ENCODE measurements at regions not wholly inside any gene's neighbourhood (a gene's known extent, or its start where the extent isn't known, plus 50 kb on each side); places are given as distances from the start of the nearest gene placed in this dataset.
"Not testable (repeated sequence)": the region's sequence is repeated elsewhere in the genome, so short reads cannot be mapped to it uniquely, and the experiment has no call there.

DNA sequence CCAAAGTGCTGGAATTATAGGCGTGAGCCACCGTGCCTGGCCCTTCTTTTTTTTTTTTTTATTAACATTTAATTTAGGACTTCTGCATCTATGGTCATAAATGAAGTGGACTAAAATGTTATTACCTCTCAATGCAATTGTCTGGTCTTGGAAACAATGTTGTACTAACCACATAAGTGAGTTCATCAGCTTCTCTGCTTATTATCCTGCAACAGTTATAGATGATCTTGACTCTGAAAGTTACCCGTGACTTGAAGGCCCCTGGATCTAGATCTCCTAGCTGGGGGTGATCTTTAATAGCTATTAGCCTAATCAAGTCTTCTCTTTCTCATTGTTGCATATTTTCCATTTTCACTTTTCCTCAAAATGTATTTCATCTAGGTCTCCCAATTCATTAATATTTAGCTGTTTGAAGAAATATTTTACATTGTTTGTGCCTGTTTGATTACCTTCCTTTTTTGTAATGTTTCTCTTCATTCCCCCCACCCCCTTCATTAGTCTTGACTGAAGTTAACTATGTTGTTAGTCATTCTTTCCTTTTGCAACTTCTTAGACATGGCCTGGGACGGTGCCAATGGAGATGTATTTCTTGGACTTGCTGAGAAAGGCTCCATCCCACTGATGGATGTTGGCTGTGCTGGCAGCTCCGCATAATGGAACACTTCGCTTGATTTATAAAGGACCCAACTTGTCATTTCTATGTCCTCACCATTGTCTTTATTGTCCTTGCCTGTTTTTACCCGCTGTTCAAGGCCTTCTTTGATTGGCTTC is 141.6 kb upstream of the RIOK3 start:
- DNase-seq (ENCODE audit: low read depth, low spot score) = no peak
- H3K4me3 ChIP-seq (ENCODE audit: low read length) = no peak overlapping the region

DNA sequence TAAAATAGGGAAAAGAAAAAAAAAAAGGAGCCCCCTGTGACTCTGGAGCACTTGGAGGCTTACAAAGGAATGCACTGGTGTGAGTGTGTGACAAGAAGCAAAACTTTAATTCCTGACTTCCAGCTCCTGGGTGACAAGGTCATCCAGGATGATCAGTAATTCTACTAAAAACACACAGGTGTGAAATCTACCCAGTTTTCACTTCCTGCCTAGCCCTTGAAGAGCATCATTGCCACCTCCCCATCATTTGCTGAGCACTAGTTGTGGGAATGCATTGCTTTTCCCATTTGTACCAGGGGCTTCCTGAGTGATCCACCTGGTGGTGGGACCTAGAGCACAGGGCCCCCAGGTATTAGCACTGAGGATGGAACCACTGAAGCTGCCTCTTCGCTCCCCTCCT is 139.7 kb upstream of the RIOK3 start:
- H3K4me3 ChIP-seq (ENCODE audit: low read length) = no peak overlapping the region
- no peak for DNase-seq (ENCODE audit: low read depth, low spot score)

DNA sequence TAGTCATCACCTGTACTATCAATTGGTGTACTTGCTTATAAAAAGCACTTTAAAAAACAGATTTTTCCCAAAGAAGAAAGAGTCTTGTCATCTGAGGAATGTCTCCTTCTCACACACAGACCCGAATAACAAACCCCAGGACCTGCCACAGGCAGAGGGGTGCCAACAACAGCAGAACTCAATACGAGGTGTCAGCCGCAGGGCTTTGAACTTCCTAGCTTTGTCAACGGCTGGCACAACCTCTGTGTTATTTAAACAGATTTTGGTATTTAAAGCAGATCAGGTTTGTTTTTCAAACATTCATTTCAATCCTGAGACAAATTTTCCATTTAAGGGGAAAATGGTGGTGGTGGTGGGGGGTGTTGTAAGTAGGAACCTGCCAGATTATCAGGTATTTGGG is 138.4 kb upstream of the RIOK3 start:
- H3K4me3 ChIP-seq (ENCODE audit: low read length) = no peak overlapping the region
- DNase-seq (ENCODE audit: low read depth, low spot score) = no peak

DNA sequence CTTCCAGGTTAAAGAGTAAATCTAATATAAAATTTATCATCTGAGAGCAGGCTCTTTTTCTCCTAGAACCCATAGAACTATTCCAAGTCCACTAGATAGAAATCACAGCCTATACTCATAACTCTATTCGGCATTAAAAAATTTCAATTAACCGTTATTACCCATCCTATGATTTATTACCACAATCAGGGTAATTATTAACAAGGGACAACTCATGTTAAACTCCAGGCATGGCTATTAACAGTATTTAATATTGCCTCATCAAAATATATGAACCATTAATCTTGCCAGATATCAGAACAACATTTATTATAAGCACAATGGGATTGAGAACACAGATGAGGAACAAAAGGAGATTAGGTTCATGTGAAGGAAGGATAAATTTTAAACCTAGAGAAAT is 136.8 kb upstream of the RIOK3 start:
- no peak overlapping the region for H3K4me3 ChIP-seq (ENCODE audit: low read length)
- no peak for DNase-seq (ENCODE audit: low read depth, low spot score)

DNA sequence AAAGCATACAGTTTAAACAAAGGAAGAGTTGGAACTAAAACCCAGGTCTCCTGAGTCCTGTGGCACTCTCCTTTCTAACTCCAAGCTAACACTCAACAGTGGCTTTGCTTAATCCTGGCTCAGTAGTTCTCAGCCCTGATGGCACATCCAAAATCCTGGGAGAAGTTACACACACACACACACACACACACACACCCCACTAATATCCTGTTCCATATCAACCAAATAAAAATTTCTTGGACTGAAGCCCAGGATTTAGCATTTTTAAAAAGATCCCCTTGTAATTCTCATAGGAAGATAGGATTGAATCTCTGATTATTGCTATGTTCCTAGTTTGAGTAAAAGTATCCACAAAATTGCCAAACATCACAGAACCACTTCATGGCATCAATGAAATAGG is 136.1 kb upstream of the RIOK3 start:
- H3K4me3 ChIP-seq (ENCODE audit: low read length) = no peak overlapping the region
- no peak for DNase-seq (ENCODE audit: low read depth, low spot score)

DNA sequence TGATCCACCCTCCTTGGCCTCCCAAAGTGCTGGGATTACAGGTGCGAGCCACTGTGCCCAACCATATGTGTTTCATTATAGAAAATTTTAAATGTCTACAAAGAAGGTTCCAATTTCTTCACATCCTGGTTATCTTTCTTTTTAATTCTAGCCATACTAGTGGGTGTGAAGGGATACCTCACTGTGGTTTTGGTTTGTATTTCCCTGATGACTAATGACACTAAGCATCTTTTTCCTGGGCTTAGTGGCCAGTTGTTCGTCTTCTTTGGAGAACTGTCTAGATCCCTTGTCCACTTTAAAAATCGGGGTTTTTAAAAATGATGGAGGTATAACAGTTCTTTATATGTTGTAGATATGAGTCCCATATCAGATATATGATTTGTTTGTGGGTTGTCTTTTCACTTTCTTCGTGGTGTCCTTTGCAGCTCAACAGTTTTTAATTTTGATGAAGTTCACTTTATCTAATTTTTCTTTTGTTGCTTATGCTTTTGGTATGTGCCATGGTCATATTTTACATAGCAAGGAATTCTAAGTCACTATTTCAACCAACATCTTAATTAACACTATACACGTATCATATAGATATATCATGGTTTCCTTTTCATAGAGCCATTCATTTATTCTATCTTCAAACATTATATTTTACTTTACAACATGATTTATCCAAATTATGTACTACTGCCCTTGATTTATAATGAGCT is 135.0 kb upstream of the RIOK3 start:
- H3K4me3 ChIP-seq (ENCODE audit: low read length) = no peak overlapping the region
- DNase-seq (ENCODE audit: low read depth, low spot score) = no peak

DNA sequence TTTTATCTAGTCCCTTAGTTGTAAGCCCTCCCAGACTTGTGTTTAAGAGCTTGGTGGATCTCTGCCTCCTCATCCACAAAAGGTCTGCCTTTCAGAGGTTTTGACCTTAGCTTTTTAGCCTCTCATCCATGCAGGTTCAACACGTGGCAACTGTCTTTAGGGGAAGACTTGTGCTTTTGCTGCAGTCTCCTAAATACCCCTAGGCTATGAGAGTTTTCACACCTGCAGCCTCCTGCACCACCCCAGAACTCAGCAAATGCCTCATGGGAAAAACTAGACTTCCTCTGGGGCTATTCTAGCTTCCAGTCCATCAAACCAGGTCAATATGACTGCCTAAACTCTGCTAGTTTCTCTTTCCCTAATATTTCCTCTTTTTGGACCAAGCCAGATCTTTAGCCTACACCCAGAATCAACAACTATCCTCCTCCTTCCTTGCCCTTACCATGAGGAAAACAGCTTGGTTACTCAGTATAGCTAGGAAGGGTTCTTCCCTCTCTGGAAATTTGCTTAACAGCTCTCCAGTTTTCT is 132.3 kb upstream of the RIOK3 start:
- no peak overlapping the region for H3K4me3 ChIP-seq (ENCODE audit: low read length)
- no peak for DNase-seq (ENCODE audit: low read depth, low spot score)

DNA sequence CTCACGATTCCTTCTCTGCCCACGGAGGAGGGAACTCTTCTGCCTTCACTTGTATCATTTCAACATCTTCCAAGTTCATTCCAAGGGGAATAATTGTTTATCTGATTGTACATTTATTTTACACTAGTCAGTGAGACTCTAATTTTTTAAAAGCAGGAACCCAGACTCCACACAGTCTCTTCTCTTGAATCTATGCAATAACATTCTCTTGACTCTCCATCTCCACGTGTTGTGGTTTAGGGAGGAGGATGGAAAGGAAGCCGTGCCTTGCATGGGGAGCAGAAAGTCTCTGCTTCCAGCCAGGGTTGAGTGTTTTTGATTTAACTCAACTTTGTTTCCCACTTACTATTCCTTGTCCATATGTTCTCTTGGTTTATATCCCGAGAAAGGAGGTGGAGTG is 131.1 kb upstream of the RIOK3 start:
- no peak overlapping the region for H3K4me3 ChIP-seq (ENCODE audit: low read length)
- DNase-seq (ENCODE audit: low read depth, low spot score) = no peak

DNA sequence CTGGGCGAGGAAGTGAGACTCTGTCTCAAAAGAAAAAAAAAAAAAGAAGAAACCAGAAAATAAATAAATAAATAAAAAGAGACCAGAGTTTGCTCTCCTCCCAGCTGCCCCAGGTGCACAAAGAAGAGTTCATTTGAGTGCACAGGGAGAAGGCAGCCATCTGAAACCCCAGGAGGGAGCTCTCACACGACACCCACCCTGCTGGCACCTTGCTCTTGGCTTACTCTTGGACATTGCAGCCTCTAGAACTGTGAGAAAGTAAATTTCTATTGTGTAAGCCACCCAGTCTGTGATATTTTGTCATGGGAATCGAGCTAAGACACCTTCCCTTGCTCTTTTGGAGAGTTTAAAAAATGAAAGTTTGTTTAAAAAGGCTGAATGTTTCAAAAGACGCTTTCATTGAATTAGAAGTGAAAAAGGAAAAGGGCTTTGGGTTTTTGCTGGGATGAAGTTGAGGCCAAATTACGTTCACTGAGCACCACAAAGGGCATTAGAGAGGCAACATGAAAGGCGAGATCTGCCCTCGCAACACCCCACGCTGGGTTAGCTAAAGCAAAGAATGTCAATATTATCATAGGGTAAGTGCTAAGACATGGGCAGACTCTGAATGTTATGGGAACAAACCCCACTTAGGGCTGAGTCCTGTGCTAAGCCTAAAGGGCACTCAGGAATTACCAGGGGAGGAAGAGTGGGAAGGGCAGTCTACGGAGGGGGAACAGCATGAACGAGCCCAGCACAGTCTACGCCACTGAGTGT is 128.9 kb upstream of the RIOK3 start:
- no peak overlapping the region for H3K4me3 ChIP-seq (ENCODE audit: low read length)
- DNase-seq (ENCODE audit: low read depth, low spot score) = no peak

DNA sequence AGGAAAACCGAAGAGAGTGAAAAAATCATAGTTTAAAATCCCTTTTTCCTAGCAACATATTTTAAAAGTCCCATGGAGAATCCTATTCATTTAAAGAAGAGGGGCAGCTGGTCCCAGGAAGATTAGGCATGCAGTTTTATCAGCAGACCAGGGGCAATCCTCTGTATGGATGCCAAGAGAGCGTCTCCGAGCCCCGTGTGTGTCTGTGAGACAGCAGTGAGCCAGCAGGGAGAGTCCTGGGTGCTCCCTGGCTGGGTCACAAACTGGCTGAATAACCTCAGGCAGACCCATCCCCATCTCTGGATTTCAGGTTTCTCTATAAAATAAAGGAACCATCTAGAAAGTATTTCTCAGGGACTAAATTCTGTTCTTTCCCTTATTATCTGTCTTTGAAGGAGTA is 128.2 kb upstream of the RIOK3 start:
- H3K4me3 ChIP-seq (ENCODE audit: low read length) = no peak overlapping the region
- DNase-seq (ENCODE audit: low read depth, low spot score) = no peak

DNA sequence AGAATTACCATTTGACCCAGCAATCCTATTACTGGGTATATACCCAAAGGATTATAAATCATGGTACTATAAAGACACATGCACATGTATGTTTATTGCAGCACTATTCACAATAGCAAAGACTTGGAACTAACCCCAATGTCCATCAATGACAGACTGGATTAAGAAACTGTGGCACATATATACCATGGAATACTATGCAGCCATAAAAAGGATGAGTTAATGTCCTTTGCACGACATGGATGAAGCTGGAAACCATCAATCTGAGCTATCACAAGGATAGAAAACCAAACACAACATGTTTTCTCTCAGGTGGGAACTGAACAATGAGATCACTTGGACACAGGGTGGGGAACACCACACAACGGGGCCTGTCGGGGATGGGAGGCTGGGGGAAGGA is 123.4 kb upstream of the RIOK3 start:
- DNase-seq (ENCODE audit: low read depth, low spot score); H3K4me3 ChIP-seq (ENCODE audit: low read length): not testable (repeated sequence)

DNA sequence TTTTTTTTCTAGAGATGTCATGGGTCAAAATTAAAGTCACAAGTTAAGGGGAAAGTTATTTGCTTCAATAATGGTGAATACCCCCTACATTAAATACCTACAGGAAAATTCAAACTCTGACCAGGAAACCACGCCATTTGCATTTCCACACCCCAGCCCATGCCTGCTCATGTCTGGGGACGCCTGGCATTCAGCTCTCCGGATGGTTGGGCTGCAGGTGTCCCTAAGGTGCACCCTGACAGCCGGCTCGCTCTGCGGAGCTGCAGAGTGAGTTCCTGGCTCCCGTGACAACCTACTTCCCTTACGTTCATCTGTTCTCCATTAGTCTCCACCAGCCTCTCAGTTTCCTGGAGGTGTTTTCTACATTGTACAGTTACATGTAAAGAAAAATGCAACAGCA is 122.7 kb upstream of the RIOK3 start:
- no peak for DNase-seq (ENCODE audit: low read depth, low spot score)
- no peak overlapping the region for H3K4me3 ChIP-seq (ENCODE audit: low read length)

DNA sequence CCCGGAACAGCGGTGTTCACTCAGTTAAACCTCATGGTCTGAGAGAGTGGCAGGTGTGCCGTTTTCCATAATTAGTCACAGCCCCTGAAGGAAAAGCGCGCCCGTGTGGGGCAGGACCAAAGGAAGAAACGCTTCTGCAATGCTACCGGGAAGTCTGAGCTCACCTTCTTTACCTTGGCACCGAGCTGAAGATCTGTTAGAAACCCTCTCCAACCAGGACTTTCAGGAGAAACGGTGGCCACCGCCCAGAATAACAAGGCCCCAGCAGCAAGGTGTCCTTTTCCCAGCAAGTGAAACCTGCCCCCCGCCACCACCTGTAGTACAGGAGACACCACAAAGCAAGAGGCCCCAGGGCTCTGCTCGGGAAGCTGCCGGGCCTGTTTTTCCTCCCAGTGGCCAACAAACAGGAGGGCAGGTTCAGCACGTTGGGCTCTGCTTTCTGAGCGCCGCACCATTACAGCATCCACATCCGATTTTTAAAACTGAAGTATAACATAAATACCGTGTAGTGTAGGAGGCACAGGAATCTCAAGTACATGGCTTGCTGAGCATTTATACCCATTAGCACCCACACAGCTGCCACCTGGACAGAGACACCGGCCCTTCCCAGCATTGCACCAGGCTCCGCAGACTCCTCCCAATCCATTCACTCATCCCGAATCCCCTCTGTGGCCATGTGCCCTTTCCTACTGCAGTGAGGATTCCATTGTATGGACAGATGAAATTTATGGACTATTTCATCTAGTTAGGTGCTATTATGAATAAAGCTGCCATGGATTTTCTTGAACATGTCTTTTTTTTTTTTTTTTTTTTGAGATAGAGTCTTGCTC is 121.8 kb upstream of the RIOK3 start:
- H3K4me3 ChIP-seq (ENCODE audit: low read length) = no peak overlapping the region
- no peak for DNase-seq (ENCODE audit: low read depth, low spot score)

DNA sequence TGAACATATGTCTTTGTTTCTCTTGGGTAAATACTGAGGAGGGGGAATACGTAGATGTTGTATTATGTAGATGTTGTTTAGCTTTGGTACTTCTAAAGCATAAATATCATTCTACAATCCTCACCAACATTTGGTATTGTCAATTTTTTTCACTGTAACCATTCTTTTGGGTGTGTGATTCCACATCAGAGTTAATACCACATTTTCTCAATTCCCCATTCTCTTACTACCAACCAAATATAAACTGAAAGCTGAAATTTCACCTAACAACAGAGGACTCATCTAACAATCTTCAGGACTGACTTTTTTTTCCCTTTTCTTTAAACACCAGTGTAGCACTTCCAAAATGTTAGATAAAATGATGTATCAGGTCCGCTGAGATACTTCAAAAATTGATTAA is 120.7 kb upstream of the RIOK3 start:
- no peak overlapping the region for H3K4me3 ChIP-seq (ENCODE audit: low read length)
- no peak for DNase-seq (ENCODE audit: low read depth, low spot score)

DNA sequence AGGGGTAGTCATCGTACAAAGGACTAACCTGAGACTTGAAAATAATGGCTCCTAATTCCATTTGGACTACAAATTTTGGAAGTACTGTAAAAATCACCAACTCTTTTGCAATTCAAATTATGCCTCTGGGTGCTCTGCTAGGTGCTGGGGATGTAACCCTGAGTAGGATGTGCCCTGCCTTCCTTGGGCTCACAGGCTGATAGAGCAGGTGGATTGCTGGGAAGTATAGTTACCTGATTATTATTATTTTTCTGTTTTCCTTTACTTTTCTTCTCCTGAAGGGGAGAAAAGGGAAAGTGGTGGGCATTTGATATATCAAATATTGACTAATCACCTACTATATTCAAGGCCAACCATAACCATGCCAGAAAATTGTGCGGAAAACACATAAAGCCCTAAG is 119.3 kb upstream of the RIOK3 start:
- H3K4me3 ChIP-seq (ENCODE audit: low read length) = no peak overlapping the region
- DNase-seq (ENCODE audit: low read depth, low spot score) = no peak

DNA sequence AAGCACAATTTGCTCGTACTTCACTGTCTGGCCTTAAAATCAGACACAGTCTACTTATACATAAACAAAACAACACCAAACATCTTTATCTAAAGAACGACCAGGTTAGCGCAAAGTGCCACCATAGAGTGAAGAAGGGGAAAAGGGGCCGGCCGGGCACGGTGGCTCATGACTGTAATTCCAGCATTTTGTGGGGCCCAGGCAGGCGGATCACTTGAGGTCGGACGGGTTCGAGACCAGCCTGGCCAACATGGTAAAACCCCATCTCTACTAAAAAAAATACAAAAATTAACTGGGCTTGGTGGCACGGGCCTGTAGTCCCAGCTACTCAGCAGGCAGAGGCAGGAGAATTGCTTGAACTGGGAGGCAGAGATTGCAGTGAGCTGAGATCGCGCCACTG is 118.5 kb upstream of the RIOK3 start:
- no peak for DNase-seq (ENCODE audit: low read depth, low spot score)
- no peak overlapping the region for H3K4me3 ChIP-seq (ENCODE audit: low read length)

DNA sequence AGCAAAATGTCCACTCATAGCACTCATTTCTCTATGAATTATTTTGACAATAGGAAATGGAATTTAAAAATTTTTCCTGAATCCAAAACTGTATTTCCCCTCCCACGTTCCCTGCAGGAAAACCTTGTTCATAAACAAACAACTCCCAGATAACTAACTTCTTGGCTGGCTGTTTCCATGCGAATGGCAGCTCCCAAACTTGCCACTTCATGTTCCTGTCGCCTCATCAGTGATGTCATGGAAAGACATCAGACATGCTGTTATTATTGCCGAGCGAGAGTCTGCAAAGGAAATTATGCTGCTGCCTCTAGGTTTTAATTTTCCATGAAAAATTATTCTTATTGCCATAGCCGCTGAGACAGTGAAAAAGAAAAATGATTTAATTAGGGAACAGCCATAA is 117.0 kb upstream of the RIOK3 start:
- no peak overlapping the region for H3K4me3 ChIP-seq (ENCODE audit: low read length)
- DNase-seq (ENCODE audit: low read depth, low spot score) = no peak

DNA sequence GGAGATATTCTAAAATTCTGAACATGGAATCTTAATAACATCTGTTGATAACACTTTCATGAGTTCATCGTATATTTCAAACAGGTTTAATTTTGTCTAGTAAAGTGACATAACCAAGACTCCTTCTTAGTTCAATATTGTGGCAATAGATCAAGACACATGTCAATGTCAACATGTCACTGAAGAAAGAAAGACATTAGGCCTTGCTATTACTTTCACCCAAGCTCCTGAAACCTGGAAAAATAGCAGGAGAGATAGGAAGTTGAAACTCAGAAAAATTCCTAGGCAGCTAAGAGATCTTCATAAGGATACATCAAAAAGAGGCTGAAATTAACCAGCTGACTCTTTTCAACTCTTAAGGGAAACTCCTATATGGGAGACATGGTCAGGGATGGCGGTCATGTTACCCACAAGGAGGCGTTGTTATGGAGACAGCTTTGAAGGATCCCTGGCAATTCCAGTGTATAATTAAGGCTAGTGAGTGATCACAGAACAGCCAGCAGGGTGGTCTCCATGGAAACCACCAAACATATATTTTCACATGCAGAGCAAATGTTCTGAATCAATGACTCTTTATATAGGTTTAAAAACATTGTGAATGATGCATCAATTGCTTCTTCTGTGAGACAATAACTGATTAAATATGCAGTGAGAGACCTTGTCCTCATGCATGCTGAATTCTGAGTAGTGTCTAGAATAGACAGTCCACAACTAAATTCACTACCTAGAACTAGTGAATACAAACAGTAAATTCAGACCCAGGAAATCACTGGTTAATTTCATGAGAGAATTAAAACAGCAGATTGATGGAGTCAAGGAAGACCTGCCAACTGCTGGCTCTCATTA is 115.3 kb upstream of the RIOK3 start:
- no peak for DNase-seq (ENCODE audit: low read depth, low spot score)
- H3K4me3 ChIP-seq (ENCODE audit: low read length) = no peak overlapping the region

Measured in Jurkat, Clone E6-1 (cell line).